Endodermal cell (in vitro differentiated cells): ENCODE measurements at regions not wholly inside any gene's neighbourhood (a gene's known extent, or its start where the extent isn't known, plus 50 kb on each side); places are given as distances from the start of the nearest gene placed in this dataset.
"Not testable (repeated sequence)": the region's sequence is repeated elsewhere in the genome, so short reads cannot be mapped to it uniquely, and the experiment has no call there.

Source experiments
- DNase-seq: peaks from one replicate; pipeline ENCODE4 v3.0.0-alpha.2; 2017
- H3K27ac ChIP-seq: 2 replicates; pipeline ENCODE4 v1.5.1; 2013; ENCODE audit warnings: mild to moderate bottlenecking, low read depth, low read length, moderate library complexity
- H3K27me3 ChIP-seq: 2 replicates; pipeline ENCODE4 v1.6.1; 2013; ENCODE audit warnings: mild to moderate bottlenecking, low read length, moderate library complexity; ENCODE audit not compliant: insufficient read depth, control insufficient read depth, poor library complexity, severe bottlenecking
- H3K36me3 ChIP-seq: 2 replicates; pipeline ENCODE4 v1.7.0; 2013; ENCODE audit warnings: mild to moderate bottlenecking, low read length, moderate library complexity; ENCODE audit not compliant: control insufficient read depth, insufficient read depth
- H3K4me1 ChIP-seq: one replicate; pipeline ENCODE4 v1.7.0; 2013; ENCODE audit warnings: low read length; ENCODE audit not compliant: control insufficient read depth, insufficient read depth
- H3K4me3 ChIP-seq: 2 replicates; pipeline ENCODE4 v1.5.1; 2013; ENCODE audit warnings: mild to moderate bottlenecking, low read length, moderate library complexity
- H3K9ac ChIP-seq: 2 replicates; pipeline ENCODE4 v1.6.1; 2013; ENCODE audit warnings: mild to moderate bottlenecking, low read length, moderate library complexity; ENCODE audit not compliant: poor library complexity, severe bottlenecking; ENCODE audit errors: extremely low read depth
- H3K9me3 ChIP-seq: 2 replicates; pipeline ENCODE4 v1.6.1; 2013; ENCODE audit warnings: mild to moderate bottlenecking, low read length, moderate library complexity; ENCODE audit not compliant: control insufficient read depth
- H3K27ac Mint-ChIP-seq: 2 replicates; pipeline ENCODE4 v1.8.0; 2020; ENCODE audit warnings: mixed read lengths
- H3K27me3 Mint-ChIP-seq: 2 replicates; pipeline ENCODE4 v1.8.0; 2021; ENCODE audit warnings: mild to moderate bottlenecking, mixed read lengths; ENCODE audit not compliant: insufficient read depth
- H3K36me3 Mint-ChIP-seq: 2 replicates; pipeline ENCODE4 v1.8.0; 2020; ENCODE audit warnings: low read depth, mixed read lengths
- H3K4me1 Mint-ChIP-seq: 2 replicates; pipeline ENCODE4 v1.8.0; 2020; ENCODE audit warnings: mixed read lengths
- H3K4me3 Mint-ChIP-seq: 2 replicates; pipeline ENCODE4 v1.8.0; 2020; ENCODE audit warnings: mild to moderate bottlenecking, moderate library complexity, mixed read lengths
- H3K9me3 Mint-ChIP-seq: 2 replicates; pipeline ENCODE4 v1.8.0; 2020; ENCODE audit warnings: mild to moderate bottlenecking, mixed read lengths
- CTCF ChIP-seq: fragments of 200-600 bp; sonication (generic); conservative IDR thresholded peaks from 2 replicates; pipeline ENCODE4 v1.5.0; 2021; ENCODE audit warnings: antibody characterized with exemption, mild to moderate bottlenecking
- WGBS, 2 experiments: methylation state at CpG; one replicate each; pipeline versions ENCODE4 v1.1.5 to v1.1.7; 2013; ENCODE audit warnings: missing lambda C conversion rate in 2 of 2, mixed read lengths in 1 of 2; ENCODE audit not compliant: insufficient coverage in 1 of 2, insufficient read length in 1 of 2; 5-methylcytosine and 5-hydroxymethylcytosine counted together

DNA sequence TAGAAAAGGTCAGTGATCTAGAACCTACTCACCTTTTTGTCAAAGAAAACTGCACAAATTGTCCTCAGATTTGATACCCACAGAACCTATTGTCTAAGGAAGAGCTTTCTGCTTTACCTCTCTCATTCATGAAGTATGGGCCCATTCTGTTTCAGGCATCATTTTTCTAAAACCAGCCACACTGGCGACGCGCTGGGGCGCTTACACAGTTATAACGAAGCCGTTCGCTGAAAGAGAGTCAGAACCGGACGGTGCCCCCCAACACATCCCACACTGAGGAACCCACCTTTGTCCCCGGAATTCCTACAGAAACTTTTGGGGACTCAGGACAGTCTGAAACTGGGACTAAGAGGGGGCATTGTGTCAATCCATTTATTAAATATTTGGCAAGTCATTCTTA lies 206.3 kb upstream of the HAAO start:
- H3K27me3 Mint-ChIP-seq, result no peaks in the 10 kb centered on the region
- H3K36me3 Mint-ChIP-seq, result peaks cover 7% of the 10 kb centered on the region
- H3K9me3 Mint-ChIP-seq, result peaks cover 13% of the 10 kb centered on the region
- Histone ChIP-seq H3K27ac (no peak overlapping the region), H3K4me3 (no peak overlapping the region), H3K4me1 (peaks cover 4% of the 10 kb centered on the region), H3K9me3 (peaks cover 8% of the 10 kb centered on the region), H3K9ac (no peak overlapping the region), H3K27me3 (no peaks in the 10 kb centered on the region), H3K36me3 (no peaks in the 10 kb centered on the region)
- peaks cover 14% of the 10 kb centered on the region for H3K4me1 Mint-ChIP-seq
- DNase-seq, result peak; percentile 18
- no peak overlapping the region for H3K27ac Mint-ChIP-seq
- H3K4me3 Mint-ChIP-seq, result no peak overlapping the region
- 88 to 99% methylated on average over 6 to 10 of the region's 10 CpGs for WGBS, 2 experiments
- no peak for TF ChIP-seq CTCF

- no peaks in the 10 kb centered on the region for H3K27me3 ChIP-seq
- DNase-seq, result no peak
- no peak overlapping the region for H3K4me3 ChIP-seq
- peaks cover 4% of the 10 kb centered on the region for H3K4me1 ChIP-seq
- H3K27ac Mint-ChIP-seq, result no peak overlapping the region
- H3K36me3 ChIP-seq, result no peaks in the 10 kb centered on the region
- WGBS, 2 experiments, result 92 to 98% methylated on average over 4 of the region's 4 CpGs
- no peak for TF ChIP-seq CTCF
- peaks cover 7% of the 10 kb centered on the region for H3K36me3 Mint-ChIP-seq
- no peak overlapping the region for H3K4me3 Mint-ChIP-seq
- H3K9ac ChIP-seq, result no peak overlapping the region
- H3K4me1 Mint-ChIP-seq, result peaks cover 14% of the 10 kb centered on the region
- H3K27me3 Mint-ChIP-seq, result no peaks in the 10 kb centered on the region
- no peak overlapping the region for H3K27ac ChIP-seq
- peaks cover 13% of the 10 kb centered on the region for H3K9me3 Mint-ChIP-seq
- peaks cover 8% of the 10 kb centered on the region for H3K9me3 ChIP-seq
Measured at GRCh38 chr2:42996528-42996927, 204.1 kb upstream of the HAAO start.

DNA sequence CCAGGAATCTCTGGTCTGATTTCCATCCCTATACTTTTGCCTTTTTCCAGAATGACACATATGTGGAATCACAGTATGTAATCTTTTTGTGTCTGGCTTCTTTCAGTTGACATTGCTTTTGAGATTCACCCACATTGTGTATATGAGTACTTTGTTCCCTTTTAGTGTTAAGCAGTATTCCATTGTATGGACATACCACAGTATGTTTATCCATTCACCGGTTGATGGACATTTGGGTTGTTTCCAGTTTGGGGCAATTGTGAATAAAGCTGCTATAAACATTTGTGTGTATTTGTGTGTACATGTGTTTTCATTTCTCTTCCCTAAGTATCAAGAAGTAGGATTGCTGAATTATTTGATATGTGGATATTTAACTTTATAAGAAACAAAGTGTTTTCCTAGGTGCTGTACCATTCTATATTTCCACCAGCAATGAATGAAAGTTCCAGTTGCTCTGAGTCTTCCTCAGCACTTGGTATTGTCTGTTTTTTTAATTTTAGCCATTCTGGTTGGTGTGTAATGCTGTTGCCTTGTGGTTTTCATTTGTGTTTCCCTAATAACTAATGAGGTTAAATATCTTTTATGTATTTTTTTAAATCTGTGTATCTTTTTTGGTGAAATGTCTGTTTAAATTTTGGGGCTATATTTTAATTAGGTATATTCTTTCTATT lies 203.5 kb upstream of the HAAO start:
- WGBS, 2 experiments, result 95% methylated on average over 1 of the region's 1 CpG; no CpG with 5 or more reads in 1 of the 2 experiments
- Histone ChIP-seq H3K27ac (no peak overlapping the region), H3K36me3 (no peaks in the 10 kb centered on the region), H3K9ac (no peak overlapping the region), H3K27me3 (no peaks in the 10 kb centered on the region), H3K9me3 (peaks cover 8% of the 10 kb centered on the region), H3K4me3 (no peak overlapping the region), H3K4me1 (peaks cover 4% of the 10 kb centered on the region)
- Mint-ChIP-seq H3K4me3 (no peak overlapping the region), H3K27ac (no peak overlapping the region), H3K36me3 (peaks cover 7% of the 10 kb centered on the region), H3K27me3 (no peaks in the 10 kb centered on the region), H3K4me1 (peaks cover 14% of the 10 kb centered on the region), H3K9me3 (peaks cover 13% of the 10 kb centered on the region)
- TF ChIP-seq CTCF, result no peak
- no peak for DNase-seq

- H3K27me3 Mint-ChIP-seq, H3K4me1 ChIP-seq, H3K9ac ChIP-seq, H3K36me3 ChIP-seq, H3K27me3 ChIP-seq, H3K27ac Mint-ChIP-seq, H3K4me1 Mint-ChIP-seq, H3K27ac ChIP-seq, H3K36me3 Mint-ChIP-seq: not testable (repeated sequence)
- H3K9me3 Mint-ChIP-seq, result peaks cover 29% of the 10 kb centered on the region
- Histone ChIP-seq H3K4me3 (peak overlapping the region; percentile 65), H3K9me3 (peaks cover 10% of the 10 kb centered on the region)
- peak; percentile 42 for DNase-seq
- peak overlapping the region; percentile 33 for H3K4me3 Mint-ChIP-seq
- 74 to 96% methylated on average over 8 to 29 of the region's 37 CpGs for WGBS, 2 experiments
Measured at GRCh38 chr2:42989283-42990081, 197.1 kb upstream of the HAAO start.

DNA sequence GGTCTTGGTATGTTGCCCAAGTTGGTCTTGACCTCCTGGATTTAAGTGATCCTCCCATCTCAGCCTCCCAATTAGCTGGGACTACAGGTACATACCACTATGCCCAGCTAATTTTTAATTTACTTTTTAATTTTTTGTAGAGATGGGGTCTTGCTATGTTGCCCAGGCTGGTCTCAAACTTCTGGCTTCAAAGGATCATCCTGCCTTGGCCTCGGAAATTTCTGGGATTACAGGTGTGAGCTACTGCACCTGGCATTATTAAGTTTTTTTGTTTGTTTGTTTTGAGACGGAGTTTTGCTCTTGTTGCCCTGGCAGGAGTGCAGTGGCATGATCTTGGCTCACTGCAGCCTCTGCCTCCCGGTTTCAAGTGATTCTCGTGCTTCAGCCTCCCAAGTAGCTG lies 195.7 kb upstream of the HAAO start:
- H3K27ac Mint-ChIP-seq, DNase-seq, H3K36me3 Mint-ChIP-seq, H3K27me3 Mint-ChIP-seq, H3K27me3 ChIP-seq, H3K27ac ChIP-seq, H3K9ac ChIP-seq, H3K36me3 ChIP-seq, H3K4me3 ChIP-seq, H3K4me3 Mint-ChIP-seq: not testable (repeated sequence)
- Mint-ChIP-seq H3K9me3 (peaks cover 29% of the 10 kb centered on the region), H3K4me1 (peaks cover 24% of the 10 kb centered on the region)
- Histone ChIP-seq H3K4me1 (peaks cover 13% of the 10 kb centered on the region), H3K9me3 (peaks cover 10% of the 10 kb centered on the region)
- WGBS, 2 experiments, result 75 to 86% methylated on average over 4 of the region's 4 CpGs
